H1 (cell line): ENCODE measurements at regions not wholly inside any gene's neighbourhood (a gene's known extent, or its start where the extent isn't known, plus 50 kb on each side); places are given as distances from the start of the nearest gene placed in this dataset.

Experiments used
- BACH1 ChIP-seq: IDR thresholded peaks from 2 replicates; pipeline ENCODE4 v1.6.1; 2012; ENCODE audit warnings: low read length, improper control_type of control experiment
- CHD7 ChIP-seq: fragments of 300-600 bp; sonication (generic); IDR thresholded peaks from 2 replicates; pipeline ENCODE4 v1.7.1; 2012; ENCODE audit warnings: low read length, moderate library complexity, mild to moderate bottlenecking, inconsistent platforms; ENCODE audit not compliant: insufficient replicate concordance
- GTF2F1 ChIP-seq: IDR thresholded peaks from 2 replicates; pipeline ENCODE4 v1.6.1; 2012; ENCODE audit warnings: low read depth, low read length, improper control_type of control experiment, borderline replicate concordance
- NRF1 ChIP-seq: IDR thresholded peaks from 2 replicates; pipeline ENCODE4 v1.6.1; 2011; ENCODE audit warnings: mild to moderate bottlenecking, low read depth, low read length, improper control_type of control experiment
- POU5F1 ChIP-seq: IDR thresholded peaks from 2 replicates; pipeline ENCODE4 v1.6.1; 2011; ENCODE audit warnings: low read depth, mild to moderate bottlenecking, low read length, moderate library complexity
- SP1 ChIP-seq: IDR thresholded peaks from 2 replicates; pipeline ENCODE4 v1.6.1; 2011; ENCODE audit warnings: low read depth, low read length
- SP2 ChIP-seq: IDR thresholded peaks from 2 replicates; pipeline ENCODE4 v1.6.1; 2012; ENCODE audit warnings: mild to moderate bottlenecking, low read length, inconsistent platforms
- TAF7 ChIP-seq: optimal IDR thresholded peaks from 2 replicates; pipeline ENCODE3; 2011; ENCODE audit warnings: low read depth, mild to moderate bottlenecking, inconsistent platforms, low read length, moderate library complexity, borderline replicate concordance
- ZNF274 ChIP-seq: IDR thresholded peaks from 2 replicates; pipeline ENCODE4 v1.7.0; 2012; ENCODE audit warnings: low read length, borderline replicate concordance; ENCODE audit errors: extremely low read depth

- TF ChIP-seq CHD7 (no peak), ZNF274 (no peak), POU5F1 (no peak), TAF7 (no peak), GTF2F1 (no peak), SP2 (no peak), SP1 (no peak), NRF1 (no peak), BACH1 (no peak)
Observed at GRCh38 chr5:163813900-163814299, 308.5 kb downstream of the MAT2B start (continued).
